ENCODE measurements at regions not wholly inside any gene's neighbourhood (a gene's known extent, or its start where the extent isn't known, plus 50 kb on each side); places are given as distances from the start of the nearest gene placed in this dataset.

- FAIRE-seq (no peak), DNase-seq (ENCODE audit: insufficient read length, low spot score) (no peak)
These were observed 205.6 kb downstream of the IRF8 start for GRCh38 chr16:86104537-86105048.

DNA sequence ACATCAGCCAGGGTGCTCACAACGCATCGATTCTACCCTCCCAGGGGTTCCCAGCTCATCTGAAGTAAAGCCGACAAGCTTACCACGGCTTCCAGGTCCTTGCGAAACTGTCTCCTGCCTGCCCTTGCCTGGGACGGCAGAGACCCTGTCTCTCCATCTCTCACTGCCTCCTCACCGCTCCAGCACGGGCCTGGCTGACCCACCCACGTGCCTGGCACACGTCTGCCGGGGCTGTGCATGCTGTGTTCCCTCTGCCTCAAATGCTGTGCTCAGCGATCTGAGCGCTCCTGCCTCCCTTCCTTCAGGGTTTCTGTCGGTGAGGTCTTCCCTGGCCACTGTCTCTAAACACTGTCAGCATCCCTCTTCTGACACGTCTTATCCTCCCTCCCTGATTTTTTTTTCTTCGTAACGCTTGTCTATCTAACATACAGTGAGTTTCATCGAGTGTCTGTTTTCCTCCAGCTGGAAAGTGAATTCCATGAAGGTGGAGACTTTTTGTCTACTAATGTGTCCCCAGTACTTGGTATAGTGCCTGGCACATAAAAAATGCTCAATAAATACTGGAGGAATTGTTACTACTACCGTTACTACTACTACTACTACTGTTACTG is 208.4 kb downstream of the IRF8 start:
- DNase-seq (ENCODE audit: insufficient read length, low spot score), result no peak
- FAIRE-seq, result no peak

DNA sequence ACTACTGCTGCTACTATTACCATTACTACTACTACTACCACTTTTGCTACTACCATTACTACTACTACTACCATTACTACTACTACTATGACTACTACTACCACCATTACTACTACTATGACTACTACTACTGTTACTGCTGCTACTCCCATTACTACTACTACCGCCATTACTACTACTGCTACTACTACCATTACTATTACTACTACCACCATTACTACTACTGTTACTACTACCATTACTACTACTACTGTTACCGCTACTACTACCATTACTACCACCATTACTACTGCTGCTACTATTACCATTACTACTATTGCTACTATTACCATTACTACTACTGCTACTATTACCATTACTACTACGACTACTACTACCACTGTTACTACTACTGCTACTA is 209.1 kb downstream of the IRF8 start:
- DNase-seq (ENCODE audit: insufficient read length, low spot score) (no peak), FAIRE-seq (no peak)

GRCh38 chr16:86110134-86110533 is 211.2 kb downstream of the IRF8 start:
- no peak for DNase-seq (ENCODE audit: insufficient read length, low spot score)
- no peak for FAIRE-seq

DNA sequence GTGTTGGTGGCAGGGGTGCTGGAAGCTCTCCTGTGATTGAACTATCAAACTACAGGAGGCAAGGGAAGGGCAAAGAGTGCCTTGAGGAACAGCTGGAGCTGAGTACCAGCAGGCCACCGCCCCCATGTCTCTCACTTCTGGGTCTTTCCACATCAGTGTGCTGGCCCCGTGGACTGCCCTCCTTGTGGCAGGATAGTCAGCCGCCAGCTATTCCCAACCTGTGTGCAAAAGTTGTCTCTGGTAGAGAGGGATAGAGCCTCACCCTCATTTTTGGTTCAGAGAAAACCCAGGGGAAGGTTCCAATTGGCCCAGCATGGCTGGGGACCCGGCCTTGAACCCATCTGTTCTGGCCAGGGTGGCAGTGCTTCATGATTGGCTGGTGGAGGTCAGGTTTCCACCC is 211.8 kb downstream of the IRF8 start:
- no peak for DNase-seq (ENCODE audit: insufficient read length, low spot score)
- no peak for FAIRE-seq

DNA sequence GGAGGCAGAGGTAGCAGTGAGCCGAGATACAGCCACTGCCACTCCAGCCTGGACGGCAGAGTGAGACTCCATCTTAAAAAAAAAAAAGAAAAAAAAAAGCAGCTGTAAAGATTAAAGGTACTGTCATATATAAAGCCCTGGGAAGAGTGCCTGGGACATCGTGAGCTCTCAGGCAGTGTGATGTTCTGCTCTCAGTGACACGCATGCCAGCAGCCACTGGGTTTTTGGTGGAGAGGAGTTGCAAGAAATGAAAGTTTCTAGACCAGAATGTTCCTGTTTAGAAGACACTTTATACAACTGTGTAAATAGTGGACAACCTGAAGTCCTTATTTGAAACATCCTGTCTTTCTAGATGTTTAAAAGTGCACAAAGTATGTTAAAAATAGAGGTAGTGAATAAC is 213.2 kb downstream of the IRF8 start:
- DNase-seq (ENCODE audit: insufficient read length, low spot score), result no peak
- no peak for FAIRE-seq

GRCh38 chr16:86117235-86117634 is 218.3 kb downstream of the IRF8 start:
- FAIRE-seq (no peak), DNase-seq (ENCODE audit: insufficient read length, low spot score) (no peak)

DNA sequence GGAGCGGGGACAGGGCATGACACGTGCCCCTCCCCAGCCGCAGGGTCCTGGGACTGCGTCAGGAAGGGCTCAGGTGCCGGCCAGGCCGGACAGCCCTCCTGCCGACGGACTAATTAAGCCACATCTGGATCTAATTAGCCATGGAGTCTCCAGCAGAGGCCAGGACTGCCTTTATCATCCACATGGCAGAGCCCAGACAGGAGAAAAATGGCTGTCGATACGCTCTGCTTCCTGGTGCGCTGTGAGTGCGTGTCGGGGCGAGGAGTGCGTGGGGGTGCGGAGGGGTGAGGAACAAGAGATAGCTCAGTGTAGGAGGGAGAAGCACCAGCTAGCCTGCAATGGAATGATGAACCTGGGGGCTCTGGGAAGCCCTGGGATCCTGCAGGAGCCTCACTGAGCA is 218.8 kb downstream of the IRF8 start:
- DNase-seq (ENCODE audit: insufficient read length, low spot score), result no peak
- FAIRE-seq, result no peak

DNA sequence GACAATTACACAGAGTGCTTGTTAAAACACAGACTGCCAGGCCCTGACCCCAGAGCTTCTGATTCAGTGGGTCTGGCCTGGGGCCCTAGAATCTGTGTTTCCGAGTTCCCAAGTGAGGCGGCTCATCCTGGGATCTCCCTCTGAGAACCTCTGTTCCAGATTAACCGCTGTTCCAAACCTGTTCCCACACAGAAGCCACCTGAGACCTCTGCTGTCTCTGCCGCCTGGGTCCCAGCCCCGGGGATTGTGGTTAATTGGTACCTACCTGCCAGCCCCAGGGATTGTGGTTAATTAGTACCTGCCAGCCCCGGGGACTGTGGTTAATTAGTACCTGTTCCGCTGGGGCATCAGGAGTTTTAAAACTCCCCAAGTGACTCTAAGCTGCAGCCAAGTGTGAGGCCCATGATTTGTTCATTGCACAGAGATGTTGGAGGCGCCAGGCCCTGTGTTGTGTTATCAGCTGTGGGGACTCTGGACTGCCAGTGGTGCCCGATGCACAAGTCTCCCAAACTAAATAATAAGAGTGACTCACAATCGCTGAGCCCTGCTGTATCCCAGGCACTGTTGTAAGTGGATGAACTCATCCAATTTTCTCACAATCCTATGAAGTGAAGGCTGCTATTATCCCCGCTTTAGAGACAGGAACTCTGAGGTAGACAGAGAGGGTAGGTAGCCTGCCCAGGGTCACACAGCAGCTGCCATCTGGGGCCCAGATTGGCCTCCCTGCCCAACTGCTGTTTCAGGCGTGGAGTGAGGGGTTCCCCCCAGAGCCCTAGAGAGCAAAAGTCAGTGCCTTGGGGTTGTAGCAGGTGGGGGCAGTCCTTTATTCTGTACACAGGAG is 219.7 kb downstream of the IRF8 start:
- no peak for DNase-seq (ENCODE audit: insufficient read length, low spot score)
- FAIRE-seq, result no peak

DNA sequence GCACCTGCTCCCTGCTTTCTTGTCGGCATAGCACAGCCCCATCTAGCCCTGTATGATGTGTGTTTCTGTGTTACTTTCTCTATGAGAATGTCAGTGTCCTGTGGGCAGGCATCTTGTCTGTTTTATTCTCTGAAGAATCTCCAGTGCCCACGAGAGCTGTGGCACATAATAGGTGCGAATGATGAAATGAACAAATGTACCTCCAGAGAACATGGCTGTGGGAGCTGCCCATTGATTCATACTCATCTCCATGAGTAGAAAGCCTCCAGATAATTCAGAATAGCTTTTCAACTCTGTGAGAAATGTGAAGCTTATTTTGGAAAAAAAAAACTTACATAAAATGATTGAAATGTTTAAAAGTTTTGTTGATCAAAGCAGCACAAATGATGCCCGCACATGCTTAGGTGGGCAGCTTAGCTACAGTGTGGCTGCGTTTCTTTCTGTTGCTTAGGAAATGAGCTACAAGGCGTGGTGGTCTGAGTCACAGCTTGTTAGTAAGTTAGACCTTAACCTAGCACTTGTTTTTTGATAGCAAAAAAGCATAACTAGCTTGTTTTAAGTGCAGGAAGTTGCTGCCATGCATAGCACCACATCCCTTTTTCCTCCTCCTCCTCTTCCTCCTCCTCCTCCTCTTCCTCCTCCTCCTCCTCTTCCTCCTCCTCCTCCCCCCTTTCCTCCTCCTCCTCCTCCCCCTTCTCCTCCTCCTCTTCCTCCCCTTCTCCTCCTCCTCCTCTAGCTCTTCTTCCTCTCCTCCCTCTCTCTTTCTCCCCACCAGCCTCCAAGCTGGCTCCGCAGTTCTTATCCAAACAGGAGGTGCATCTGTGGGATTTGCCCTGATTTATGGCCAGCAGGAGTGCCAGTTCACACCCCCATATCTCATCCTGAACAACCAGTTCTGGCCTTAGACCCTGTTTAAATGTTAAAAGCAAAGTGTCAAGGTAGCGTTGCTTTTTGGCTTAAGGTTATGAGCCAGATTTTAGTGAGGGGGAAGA is 221.5 kb downstream of the IRF8 start:
- no peak for FAIRE-seq
- DNase-seq (ENCODE audit: insufficient read length, low spot score), result no peak

- DNase-seq (ENCODE audit: insufficient read length, low spot score) (no peak), FAIRE-seq (no peak)
These were observed 222.5 kb downstream of the IRF8 start for GRCh38 chr16:86121374-86122010.

DNA sequence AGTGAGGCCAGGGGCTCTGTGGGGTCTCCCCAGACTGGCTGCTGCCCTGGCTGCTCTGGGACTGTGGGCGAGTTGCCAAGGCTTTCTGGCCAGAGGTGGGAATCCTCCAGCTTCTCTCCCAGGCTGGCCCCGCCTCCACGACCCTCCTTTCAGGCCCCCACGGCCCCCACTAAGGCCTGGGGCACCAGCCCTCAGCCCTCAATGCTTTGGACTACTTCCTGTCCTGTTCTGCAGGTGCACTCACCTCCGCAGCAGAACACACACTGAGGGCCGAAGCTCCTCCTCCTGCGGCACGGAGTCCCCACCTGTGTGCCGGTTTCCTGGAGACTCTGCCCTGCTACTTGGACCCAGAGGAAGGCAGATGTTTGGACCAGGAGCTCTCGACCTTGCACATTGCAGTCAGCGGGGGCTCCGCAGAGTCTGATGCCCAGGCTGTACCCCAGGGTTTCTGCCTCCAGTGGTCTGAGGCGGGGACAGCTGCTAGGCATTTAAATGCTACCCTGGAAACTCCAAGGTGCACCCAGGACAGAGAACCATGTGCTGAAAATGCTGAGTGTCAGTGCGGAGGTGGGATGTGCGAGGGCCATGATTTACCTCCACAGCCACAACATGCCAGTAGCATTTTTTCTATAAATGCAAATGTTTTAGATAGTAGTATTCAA is 223.8 kb downstream of the IRF8 start:
- no peak for DNase-seq (ENCODE audit: insufficient read length, low spot score)
- no peak for FAIRE-seq

GRCh38 chr16:86124321-86124720 is 225.4 kb downstream of the IRF8 start:
- DNase-seq (ENCODE audit: insufficient read length, low spot score) (no peak), FAIRE-seq (no peak)

GRCh38 chr16:86126891-86127290 is 227.9 kb downstream of the IRF8 start:
- DNase-seq (ENCODE audit: insufficient read length, low spot score), result no peak
- no peak for FAIRE-seq

DNA sequence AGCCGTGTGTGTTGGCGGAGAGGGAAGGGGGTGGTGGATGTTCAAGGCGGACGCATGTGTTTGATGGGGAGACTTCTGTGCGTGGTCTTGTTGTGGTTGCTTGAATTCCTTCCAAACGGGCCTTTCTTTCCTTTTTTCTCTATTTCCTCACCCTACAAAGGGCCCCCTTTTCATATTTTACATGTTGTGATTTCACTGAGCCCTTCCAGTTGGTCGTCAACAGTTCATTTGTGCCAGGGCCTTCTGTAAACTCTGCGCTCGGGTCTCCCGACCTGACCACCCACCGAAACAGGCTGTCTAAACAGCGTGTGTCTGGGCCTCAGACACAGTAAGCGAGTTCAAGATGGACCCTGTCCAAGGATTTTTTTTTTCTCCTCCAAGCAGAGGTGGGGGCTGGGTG is 228.4 kb downstream of the IRF8 start:
- no peak for FAIRE-seq
- no peak for DNase-seq (ENCODE audit: insufficient read length, low spot score)

- FAIRE-seq (no peak), DNase-seq (ENCODE audit: insufficient read length, low spot score) (no peak)
These were observed 229.3 kb downstream of the IRF8 start for GRCh38 chr16:86128246-86128645.

- no peak for DNase-seq (ENCODE audit: insufficient read length, low spot score)
- FAIRE-seq, result peak; percentile 52
These were observed 230.6 kb downstream of the IRF8 start for GRCh38 chr16:86129541-86129940.

DNA sequence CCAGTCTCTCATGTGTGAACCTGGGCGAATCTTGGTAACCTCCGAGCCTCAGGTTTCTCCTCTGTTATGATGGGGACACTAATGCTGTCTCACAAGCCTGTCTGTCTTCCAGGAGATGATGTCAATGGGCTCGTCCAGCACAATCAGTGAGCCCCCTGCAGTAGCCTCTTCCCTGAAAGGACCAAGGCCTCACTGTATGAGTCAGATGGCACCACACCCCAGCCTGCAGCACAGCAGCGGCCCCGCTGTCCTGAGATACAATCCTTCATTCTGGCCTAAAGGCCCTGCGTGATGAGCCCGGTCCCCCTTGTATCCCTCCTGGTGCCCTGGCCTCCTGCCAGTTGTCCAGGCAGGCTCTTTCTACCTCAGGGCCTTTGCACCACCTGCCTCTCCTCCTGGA is 234.4 kb downstream of the IRF8 start:
- FAIRE-seq, result no peak
- DNase-seq (ENCODE audit: insufficient read length, low spot score), result no peak

GRCh38 chr16:86133847-86134375 is 234.9 kb downstream of the IRF8 start:
- FAIRE-seq, result no peak
- DNase-seq (ENCODE audit: insufficient read length, low spot score), result no peak
